ENCODE measurements at regions not wholly inside any gene's neighbourhood (a gene's known extent, or its start where the extent isn't known, plus 50 kb on each side); places are given as distances from the start of the nearest gene placed in this dataset.

DNA sequence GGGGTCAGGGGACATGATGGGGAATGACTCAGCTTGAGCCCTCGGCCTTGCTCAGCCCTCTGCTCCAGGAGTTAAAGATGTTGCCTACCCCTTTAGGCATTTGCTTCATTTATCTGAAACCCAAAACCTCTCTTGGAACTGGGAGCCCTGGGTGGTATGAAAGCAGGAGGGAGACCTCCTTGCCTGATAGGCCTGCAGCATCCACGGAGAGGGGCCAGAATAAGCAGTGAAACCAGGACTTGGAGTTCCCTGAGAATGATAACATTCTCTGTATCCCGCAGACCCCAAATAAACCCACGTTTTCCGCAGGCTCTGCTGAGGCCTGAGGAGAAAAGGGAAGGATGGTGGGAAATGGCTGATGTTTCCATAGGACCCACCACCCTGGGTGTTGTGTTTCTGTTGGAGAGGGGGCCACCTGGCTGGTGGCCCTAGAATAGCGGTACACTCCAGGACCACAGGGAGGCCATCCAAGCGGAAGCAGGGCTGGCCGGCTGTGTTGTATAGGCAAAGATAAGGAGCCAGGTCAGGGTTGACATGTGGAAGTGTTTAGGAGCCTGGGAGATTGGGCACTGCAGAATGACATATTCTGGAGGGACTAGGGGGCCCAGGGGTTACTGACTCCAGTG lies 77.4 kb downstream of the FOXD2 start:
- Histone ChIP-seq H3K36me3 (ENCODE audit: insufficient read depth, low read length) (no peaks in the 10 kb centered on the region), H3K27ac (ENCODE audit: low read depth, low read length) (no peak overlapping the region), H3K4me1 (ENCODE audit: insufficient read depth, low read length) (no peaks in the 10 kb centered on the region), H3K27me3 (ENCODE audit: insufficient read depth, low read length, poor library complexity, severe bottlenecking) (peaks cover 9% of the 10 kb centered on the region), H3K9me3 (ENCODE audit: low read length) (no peaks in the 10 kb centered on the region), H3K4me3 (ENCODE audit: low read length) (no peak overlapping the region)
- no peak for DNase-seq
- no peak overlapping the region for H3K4me3 Mint-ChIP-seq
- no peak overlapping the region for H3K27ac Mint-ChIP-seq
- POLR2A ChIA-PET: no interaction called here
- CTCF ChIA-PET: no interaction called here
- peaks cover 35 to 74% of the 10 kb centered on the region in 2 donors for H3K27me3 Mint-ChIP-seq
- H3K36me3 Mint-ChIP-seq: peaks cover 0 to 5% (median 0%) of the 10 kb centered on the region in 3 donors
- peaks cover 0 to 8% (median 5%) of the 10 kb centered on the region in 5 donors for H3K9me3 Mint-ChIP-seq
- H3K4me1 Mint-ChIP-seq: no peaks in the 10 kb centered on the region

DNA sequence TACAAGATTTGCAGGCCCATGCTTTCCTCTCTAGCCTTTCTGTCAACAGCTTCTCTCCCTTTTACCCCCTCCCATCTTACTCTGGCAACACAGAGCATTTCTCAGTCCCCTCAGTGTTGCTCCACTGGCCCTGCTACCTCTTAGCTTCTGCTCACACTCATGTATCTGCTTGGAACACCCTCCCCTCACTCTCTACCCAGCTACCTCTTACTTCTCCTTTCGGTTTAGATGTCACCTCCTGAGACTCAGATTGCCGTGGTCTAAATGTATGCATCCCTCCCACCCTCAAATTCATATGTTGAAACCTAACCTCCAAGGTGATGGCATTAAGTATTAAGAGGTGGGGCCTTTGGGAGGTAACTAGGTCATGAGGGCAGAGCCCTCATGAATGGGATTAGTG lies 80.1 kb downstream of the FOXD2 start:
- peak overlapping the region in 1 of 8 donors; percentile 6 for H3K27ac Mint-ChIP-seq
- no peaks in the 10 kb centered on the region for H3K9me3 ChIP-seq (ENCODE audit: low read length)
- H3K27ac ChIP-seq (ENCODE audit: low read depth, low read length): no peak overlapping the region
- H3K27me3 ChIP-seq (ENCODE audit: insufficient read depth, low read length, poor library complexity, severe bottlenecking): no peaks in the 10 kb centered on the region
- DNase-seq: no peak
- peaks cover 0 to 5% (median 0%) of the 10 kb centered on the region in 3 donors for H3K36me3 Mint-ChIP-seq
- H3K36me3 ChIP-seq (ENCODE audit: insufficient read depth, low read length): no peaks in the 10 kb centered on the region
- H3K4me3 Mint-ChIP-seq: no peak overlapping the region
- peaks cover 0 to 8% (median 5%) of the 10 kb centered on the region in 5 donors for H3K9me3 Mint-ChIP-seq
- POLR2A ChIA-PET: no interaction called here
- no peaks in the 10 kb centered on the region for H3K4me1 ChIP-seq (ENCODE audit: insufficient read depth, low read length)
- CTCF ChIA-PET: interaction anchor here (1.1 kb wide), 1 partner anchor 81 kb away, joined by 3 read pairs; no protein-coding TSS in a partner anchor
- H3K4me3 ChIP-seq (ENCODE audit: low read length): no peak overlapping the region
- H3K4me1 Mint-ChIP-seq: no peaks in the 10 kb centered on the region
- peaks cover 33 to 58% of the 10 kb centered on the region in 2 donors for H3K27me3 Mint-ChIP-seq

DNA sequence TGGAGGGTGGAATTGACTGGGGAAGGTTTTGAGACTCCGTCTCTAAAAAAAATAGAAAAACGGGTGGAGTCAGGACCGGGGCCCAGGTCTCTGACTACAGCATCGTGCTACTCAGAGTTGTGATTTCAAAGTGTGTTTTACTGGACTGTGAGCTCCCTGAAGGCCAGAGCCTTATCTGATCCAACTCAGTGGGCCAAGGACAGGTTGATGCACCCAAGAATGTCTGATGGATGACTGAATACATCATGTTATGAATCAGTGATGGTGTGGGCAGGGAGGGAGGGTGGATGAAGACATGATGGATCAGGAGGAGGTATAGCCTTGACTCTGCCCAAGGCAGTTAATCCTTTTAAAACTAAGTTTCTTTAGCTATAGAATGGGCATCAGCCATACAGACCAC lies 81.6 kb downstream of the FOXD2 start:
- CTCF ChIA-PET: no interaction called here
- no peak for DNase-seq
- H3K4me1 Mint-ChIP-seq: no peaks in the 10 kb centered on the region
- Histone ChIP-seq H3K36me3 (ENCODE audit: insufficient read depth, low read length) (no peaks in the 10 kb centered on the region), H3K4me1 (ENCODE audit: insufficient read depth, low read length) (no peaks in the 10 kb centered on the region), H3K4me3 (ENCODE audit: low read length) (no peak overlapping the region), H3K27ac (ENCODE audit: low read depth, low read length) (no peak overlapping the region), H3K9me3 (ENCODE audit: low read length) (no peaks in the 10 kb centered on the region), H3K27me3 (ENCODE audit: insufficient read depth, low read length, poor library complexity, severe bottlenecking) (no peaks in the 10 kb centered on the region)
- POLR2A ChIA-PET: no interaction called here
- H3K27me3 Mint-ChIP-seq: peaks cover 32 to 58% of the 10 kb centered on the region in 2 donors
- H3K27ac Mint-ChIP-seq: no peak overlapping the region
- H3K36me3 Mint-ChIP-seq: no peaks in the 10 kb centered on the region
- H3K4me3 Mint-ChIP-seq: no peak overlapping the region
- peaks cover 0 to 2% (median 0%) of the 10 kb centered on the region in 5 donors for H3K9me3 Mint-ChIP-seq

DNA sequence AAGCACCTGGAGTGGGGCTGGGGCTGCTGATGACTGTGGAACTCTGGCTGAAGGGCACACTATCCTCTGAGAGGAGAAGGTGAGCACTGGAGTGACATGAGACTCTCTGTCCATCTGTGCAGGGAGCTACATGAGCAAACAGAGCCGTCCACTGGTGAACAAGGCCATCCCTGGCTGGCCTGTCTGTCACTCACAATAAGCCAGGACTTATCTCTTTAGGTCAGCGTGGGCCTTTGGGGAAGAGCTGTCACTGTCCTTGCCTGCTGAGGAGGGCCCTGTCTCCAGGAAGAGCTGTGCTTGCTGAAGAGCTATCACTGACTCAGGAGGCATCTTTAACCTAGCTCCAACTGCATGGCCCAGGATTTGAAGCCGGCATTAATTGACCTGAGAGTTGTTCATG lies 82.1 kb downstream of the FOXD2 start:
- ChIA-PET POLR2A (no interaction called here), CTCF (no interaction called here)
- no peaks in the 10 kb centered on the region for H3K9me3 Mint-ChIP-seq
- peaks cover 32 to 59% of the 10 kb centered on the region in 2 donors for H3K27me3 Mint-ChIP-seq
- no peak overlapping the region for H3K4me3 ChIP-seq (ENCODE audit: low read length)
- no peaks in the 10 kb centered on the region for H3K4me1 Mint-ChIP-seq
- no peaks in the 10 kb centered on the region for H3K27me3 ChIP-seq (ENCODE audit: insufficient read depth, low read length, poor library complexity, severe bottlenecking)
- no peak overlapping the region for H3K27ac Mint-ChIP-seq
- H3K27ac ChIP-seq (ENCODE audit: low read depth, low read length): no peak overlapping the region
- H3K36me3 ChIP-seq (ENCODE audit: insufficient read depth, low read length): no peaks in the 10 kb centered on the region
- H3K9me3 ChIP-seq (ENCODE audit: low read length): no peaks in the 10 kb centered on the region
- no peaks in the 10 kb centered on the region for H3K36me3 Mint-ChIP-seq
- DNase-seq: no peak
- no peak overlapping the region for H3K4me3 Mint-ChIP-seq
- no peaks in the 10 kb centered on the region for H3K4me1 ChIP-seq (ENCODE audit: insufficient read depth, low read length)

DNA sequence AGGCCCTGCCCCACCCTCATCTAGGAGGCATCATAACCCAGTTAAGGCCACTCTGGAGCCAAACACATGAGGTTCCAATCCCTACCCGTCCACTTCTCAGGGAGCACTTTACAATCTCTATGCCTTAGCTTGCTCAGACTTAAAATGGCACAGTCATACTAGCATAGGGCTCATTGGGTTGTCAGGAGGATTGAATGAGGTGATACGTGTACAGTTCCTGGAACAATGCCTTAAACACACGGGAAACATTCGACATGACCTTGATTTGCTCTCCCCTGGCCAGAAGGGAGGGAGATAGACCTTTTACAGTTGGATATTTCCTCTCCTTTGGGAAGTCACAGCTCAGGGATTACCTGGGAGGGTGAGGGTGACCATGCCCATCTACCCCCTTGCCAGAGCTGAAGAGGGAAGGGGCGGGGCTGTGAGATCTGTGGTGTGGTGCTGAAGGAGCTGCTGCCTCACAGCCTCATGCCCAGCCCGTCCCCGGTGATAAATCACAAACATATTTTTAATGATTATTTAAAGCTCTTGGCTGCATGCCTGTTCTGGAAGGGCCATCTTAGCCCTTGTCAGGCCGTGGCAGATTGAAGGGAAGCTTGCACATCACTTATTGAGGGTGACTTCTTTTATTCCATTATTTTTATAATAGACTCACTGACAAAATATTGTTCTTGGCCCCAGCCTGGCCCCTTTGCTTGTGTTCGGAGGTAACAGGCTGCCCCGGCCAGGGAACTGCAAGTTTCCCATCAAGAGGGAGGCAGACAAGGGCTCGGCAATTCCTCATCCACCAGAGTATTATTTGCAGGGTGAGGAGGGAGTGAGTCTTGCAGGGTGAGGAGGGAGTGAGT lies 83.4 kb downstream of the FOXD2 start:
- no peaks in the 10 kb centered on the region for H3K9me3 Mint-ChIP-seq
- no peaks in the 10 kb centered on the region for H3K36me3 Mint-ChIP-seq
- DNase-seq: no peak
- H3K4me3 Mint-ChIP-seq: no peak overlapping the region
- H3K4me1 ChIP-seq (ENCODE audit: insufficient read depth, low read length): no peaks in the 10 kb centered on the region
- no peaks in the 10 kb centered on the region for H3K36me3 ChIP-seq (ENCODE audit: insufficient read depth, low read length)
- ChIA-PET CTCF (no interaction called here), POLR2A (no interaction called here)
- H3K4me3 ChIP-seq (ENCODE audit: low read length): no peak overlapping the region
- no peaks in the 10 kb centered on the region for H3K4me1 Mint-ChIP-seq
- H3K27ac ChIP-seq (ENCODE audit: low read depth, low read length): no peak overlapping the region
- H3K9me3 ChIP-seq (ENCODE audit: low read length): no peaks in the 10 kb centered on the region
- no peak overlapping the region for H3K27ac Mint-ChIP-seq
- no peaks in the 10 kb centered on the region for H3K27me3 ChIP-seq (ENCODE audit: insufficient read depth, low read length, poor library complexity, severe bottlenecking)
- H3K27me3 Mint-ChIP-seq: peaks cover 35 to 64% of the 10 kb centered on the region in 2 donors

DNA sequence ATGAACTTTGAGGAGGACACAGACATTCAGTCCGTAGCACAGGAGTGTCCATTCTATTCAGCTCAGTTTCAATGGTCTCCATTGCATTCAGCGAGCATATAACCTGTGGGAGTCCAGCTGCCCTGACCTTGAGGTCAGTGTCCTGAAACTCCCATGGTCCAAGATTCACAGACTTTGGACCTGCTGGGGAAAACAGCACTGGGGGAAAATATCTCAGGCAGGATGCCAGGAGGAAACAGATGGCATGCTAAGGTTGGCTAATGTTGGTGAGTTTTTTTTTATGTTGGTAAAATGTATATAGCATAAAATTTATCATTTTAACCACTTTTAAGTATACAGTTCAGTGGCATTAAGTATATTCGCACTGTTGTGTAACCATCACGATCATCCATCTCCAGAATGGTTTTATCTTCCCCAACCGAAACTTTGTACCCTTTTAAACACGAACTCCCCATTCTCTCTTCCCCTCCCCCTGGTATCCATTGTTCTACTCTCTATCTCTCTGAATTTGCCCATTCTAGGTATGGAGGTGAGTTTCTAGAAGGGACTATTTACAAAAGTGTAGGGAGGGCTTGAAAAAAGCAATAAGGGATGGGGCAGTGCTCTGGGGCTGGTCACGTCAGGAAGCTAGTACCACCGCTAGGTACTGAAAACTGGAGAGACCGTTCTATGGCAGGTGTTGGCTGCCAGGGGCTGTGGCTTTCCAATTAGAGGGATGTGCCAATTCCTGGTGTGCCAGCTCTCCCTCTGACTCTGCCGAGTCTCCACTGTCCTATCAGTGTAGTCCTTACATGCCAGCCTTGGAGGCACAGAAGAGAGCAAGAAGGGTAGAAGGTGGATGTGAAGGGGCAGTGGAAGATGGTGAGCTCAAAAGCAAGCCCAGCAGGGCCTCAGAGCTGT lies 85.3 kb downstream of the FOXD2 start:
- H3K36me3 ChIP-seq (ENCODE audit: insufficient read depth, low read length): no peaks in the 10 kb centered on the region
- ChIA-PET POLR2A (no interaction called here), CTCF (no interaction called here)
- Mint-ChIP-seq H3K4me3 (no peak overlapping the region), H3K9me3 (peaks cover 3 to 11% (median 4%) of the 10 kb centered on the region in 5 donors), H3K4me1 (no peaks in the 10 kb centered on the region), H3K27ac (no peak overlapping the region), H3K36me3 (no peaks in the 10 kb centered on the region), H3K27me3 (peaks cover 36 to 66% of the 10 kb centered on the region in 2 donors)
- no peaks in the 10 kb centered on the region for H3K27me3 ChIP-seq (ENCODE audit: insufficient read depth, low read length, poor library complexity, severe bottlenecking)
- H3K4me3 ChIP-seq (ENCODE audit: low read length): no peak overlapping the region
- no peaks in the 10 kb centered on the region for H3K9me3 ChIP-seq (ENCODE audit: low read length)
- no peak overlapping the region for H3K27ac ChIP-seq (ENCODE audit: low read depth, low read length)
- no peak for DNase-seq
- no peaks in the 10 kb centered on the region for H3K4me1 ChIP-seq (ENCODE audit: insufficient read depth, low read length)

DNA sequence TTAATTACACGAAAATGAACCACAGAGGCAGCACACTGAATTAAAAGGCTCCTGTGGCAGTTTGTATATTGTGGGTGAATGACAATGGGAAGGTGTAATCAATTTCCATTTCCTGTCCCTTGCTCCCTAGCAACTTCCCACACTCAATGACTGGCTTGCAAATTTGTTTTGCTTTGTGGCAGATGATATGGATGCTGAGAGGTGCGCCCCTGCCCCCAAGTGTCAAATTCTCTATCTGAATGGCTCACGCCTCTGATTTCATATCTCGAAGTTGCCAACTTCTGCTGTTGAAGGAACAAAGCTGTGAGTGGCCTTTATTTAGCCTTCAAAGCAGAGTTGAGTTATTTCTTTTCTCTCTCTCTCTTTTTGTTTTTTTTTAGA lies 86.0 kb downstream of the FOXD2 start:
- POLR2A ChIA-PET: no interaction called here
- Histone ChIP-seq H3K9me3 (ENCODE audit: low read length) (no peaks in the 10 kb centered on the region), H3K36me3 (ENCODE audit: insufficient read depth, low read length) (no peaks in the 10 kb centered on the region), H3K4me1 (ENCODE audit: insufficient read depth, low read length) (no peaks in the 10 kb centered on the region), H3K27ac (ENCODE audit: low read depth, low read length) (no peak overlapping the region), H3K4me3 (ENCODE audit: low read length) (no peak overlapping the region), H3K27me3 (ENCODE audit: insufficient read depth, low read length, poor library complexity, severe bottlenecking) (no peaks in the 10 kb centered on the region)
- peaks cover 37 to 66% of the 10 kb centered on the region in 2 donors for H3K27me3 Mint-ChIP-seq
- H3K9me3 Mint-ChIP-seq: peaks cover 6 to 14% (median 10%) of the 10 kb centered on the region in 5 donors
- no peaks in the 10 kb centered on the region for H3K4me1 Mint-ChIP-seq
- H3K36me3 Mint-ChIP-seq: no peaks in the 10 kb centered on the region
- H3K27ac Mint-ChIP-seq: no peak overlapping the region
- CTCF ChIA-PET: no interaction called here
- no peak overlapping the region for H3K4me3 Mint-ChIP-seq
- DNase-seq: no peak

DNA sequence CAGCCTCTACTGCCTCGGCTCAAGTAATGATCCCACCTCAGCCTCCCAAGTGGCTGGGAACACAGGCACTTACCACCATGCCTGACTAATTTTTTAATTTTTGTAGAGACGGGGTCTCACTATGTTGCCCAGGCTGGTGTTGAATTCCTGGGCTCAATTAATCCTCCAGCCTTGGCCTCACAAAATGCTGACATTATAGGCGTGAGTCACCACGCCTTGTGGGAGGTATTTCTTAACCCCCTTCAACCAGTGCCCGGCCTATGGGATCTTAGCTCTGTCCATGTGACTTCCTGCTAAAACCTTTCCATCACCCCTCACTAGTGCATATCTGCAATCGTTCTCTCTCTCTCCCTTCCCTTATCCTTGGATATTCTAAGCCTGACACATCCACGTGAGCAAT lies 86.4 kb downstream of the FOXD2 start:
- Histone ChIP-seq H3K36me3 (ENCODE audit: insufficient read depth, low read length) (no peaks in the 10 kb centered on the region), H3K27ac (ENCODE audit: low read depth, low read length) (no peak overlapping the region), H3K27me3 (ENCODE audit: insufficient read depth, low read length, poor library complexity, severe bottlenecking) (no peaks in the 10 kb centered on the region), H3K4me1 (ENCODE audit: insufficient read depth, low read length) (no peaks in the 10 kb centered on the region), H3K9me3 (ENCODE audit: low read length) (no peaks in the 10 kb centered on the region), H3K4me3 (ENCODE audit: low read length) (no peak overlapping the region)
- peaks cover 0 to under 1% (median 0%) of the 10 kb centered on the region in 3 donors for H3K36me3 Mint-ChIP-seq
- H3K27ac Mint-ChIP-seq: no peak overlapping the region
- no peak for DNase-seq
- H3K27me3 Mint-ChIP-seq: peaks cover 34 to 70% of the 10 kb centered on the region in 2 donors
- POLR2A ChIA-PET: no interaction called here
- H3K4me1 Mint-ChIP-seq: no peaks in the 10 kb centered on the region
- CTCF ChIA-PET: no interaction called here
- peaks cover 6 to 18% (median 13%) of the 10 kb centered on the region in 5 donors for H3K9me3 Mint-ChIP-seq
- H3K4me3 Mint-ChIP-seq: no peak overlapping the region

All from CD8-positive, alpha-beta memory T cell (primary cell).